Caki2 (cell line): ENCODE measurements at regions not wholly inside any gene's neighbourhood (a gene's known extent, or its start where the extent isn't known, plus 50 kb on each side); places are given as distances from the start of the nearest gene placed in this dataset.

Source experiments
- DNase-seq: peaks from one replicate; pipeline ENCODE4 v3.0.0-alpha.2; 2015; ENCODE audit warnings: low read depth
- in situ Hi-C: cut with HindIII; loops from 2 replicates; pipeline ENCODE4 v1.10.0; 2016; ENCODE audit warnings: low sequenced_read_pairs, low pct_unique_long_range_greater_than_20kb, mixed read lengths

DNA sequence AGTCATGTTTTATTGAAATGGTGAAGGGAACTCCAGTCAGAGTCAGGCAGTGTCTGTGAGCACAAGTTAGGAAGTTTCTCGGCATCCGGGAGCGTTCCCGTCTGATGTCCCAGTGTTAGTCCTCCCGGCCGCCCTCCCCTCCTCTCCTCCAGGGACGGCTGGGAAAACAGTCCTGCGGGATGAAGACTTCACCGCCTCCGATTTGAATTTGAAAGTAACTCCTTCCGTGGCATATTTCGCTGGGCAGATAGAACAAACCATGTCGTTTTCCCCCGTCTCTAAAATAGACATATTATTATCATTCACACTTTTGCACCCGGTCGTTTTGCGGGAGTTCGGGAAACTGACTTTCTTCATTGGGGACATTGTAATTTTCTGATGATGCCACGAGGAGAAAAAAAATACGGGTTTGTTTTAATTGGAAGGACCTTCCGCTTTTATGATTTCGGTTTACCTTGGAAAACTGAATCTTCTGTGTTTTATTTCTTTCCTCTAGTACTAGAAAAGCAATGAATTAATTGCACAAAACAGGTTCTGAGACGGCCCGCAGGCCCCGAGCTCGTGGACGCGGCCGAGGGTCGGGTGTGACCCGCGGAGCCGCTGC lies 76.6 kb downstream of the ZIC5 start:
- in situ Hi-C loops, result no loop called here
- DNase-seq, result no peak

DNA sequence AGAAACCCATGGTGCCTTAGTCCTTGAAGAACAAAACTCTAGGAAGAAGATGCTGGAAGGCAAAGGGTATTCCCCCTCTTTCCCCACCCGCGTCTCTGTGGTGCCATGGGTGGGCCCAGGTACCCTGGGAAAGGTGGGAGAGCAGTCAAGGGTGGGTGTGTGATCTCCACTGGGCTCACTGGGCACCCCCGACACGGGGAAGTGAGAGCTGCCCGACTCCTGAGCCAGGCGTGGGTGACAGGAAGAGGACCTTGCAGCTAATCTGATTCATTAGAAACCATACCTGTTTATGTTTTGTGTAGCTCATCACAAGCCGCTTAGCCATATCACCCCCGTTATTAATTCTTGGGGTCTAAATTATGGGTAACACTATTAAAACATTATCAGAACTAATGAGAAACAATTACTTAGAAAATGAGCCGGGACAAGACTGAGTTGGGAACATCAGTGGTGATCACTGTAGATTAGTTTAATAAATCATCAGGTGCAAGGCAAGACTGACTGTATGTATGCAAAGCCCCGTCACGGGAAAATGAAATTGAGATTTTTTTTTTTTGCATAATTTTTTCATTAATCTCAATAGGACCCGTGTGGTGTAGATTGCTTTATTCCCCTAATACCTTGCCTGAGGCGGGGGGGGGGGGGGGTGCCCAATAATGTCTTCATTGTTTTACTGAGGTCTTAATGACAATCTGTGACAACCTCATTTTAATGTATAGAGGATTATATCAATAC lies 77.3 kb downstream of the ZIC5 start:
- in situ Hi-C loops, result no loop called here
- no peak for DNase-seq

DNA sequence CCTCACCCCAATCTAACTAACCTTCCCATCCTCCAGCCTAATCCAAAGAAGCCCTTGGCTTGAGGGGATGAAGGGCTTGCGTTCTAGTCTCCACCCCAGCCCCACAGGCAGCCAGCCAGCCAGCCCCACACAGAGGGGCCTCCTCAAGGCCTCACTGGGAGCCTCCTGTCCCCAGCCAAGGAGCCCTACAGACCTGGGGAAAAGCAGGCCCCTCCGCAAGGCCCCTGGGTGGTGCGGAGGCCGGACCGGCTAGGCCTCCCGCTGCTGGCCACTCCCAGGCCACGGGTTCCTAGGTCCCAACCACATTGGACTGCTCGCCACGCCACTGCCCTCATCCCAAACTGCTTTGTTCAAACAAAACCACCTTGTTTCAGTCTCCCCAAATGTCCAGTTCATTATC lies 78.0 kb downstream of the ZIC5 start:
- in situ Hi-C loops, result no loop called here

DNA sequence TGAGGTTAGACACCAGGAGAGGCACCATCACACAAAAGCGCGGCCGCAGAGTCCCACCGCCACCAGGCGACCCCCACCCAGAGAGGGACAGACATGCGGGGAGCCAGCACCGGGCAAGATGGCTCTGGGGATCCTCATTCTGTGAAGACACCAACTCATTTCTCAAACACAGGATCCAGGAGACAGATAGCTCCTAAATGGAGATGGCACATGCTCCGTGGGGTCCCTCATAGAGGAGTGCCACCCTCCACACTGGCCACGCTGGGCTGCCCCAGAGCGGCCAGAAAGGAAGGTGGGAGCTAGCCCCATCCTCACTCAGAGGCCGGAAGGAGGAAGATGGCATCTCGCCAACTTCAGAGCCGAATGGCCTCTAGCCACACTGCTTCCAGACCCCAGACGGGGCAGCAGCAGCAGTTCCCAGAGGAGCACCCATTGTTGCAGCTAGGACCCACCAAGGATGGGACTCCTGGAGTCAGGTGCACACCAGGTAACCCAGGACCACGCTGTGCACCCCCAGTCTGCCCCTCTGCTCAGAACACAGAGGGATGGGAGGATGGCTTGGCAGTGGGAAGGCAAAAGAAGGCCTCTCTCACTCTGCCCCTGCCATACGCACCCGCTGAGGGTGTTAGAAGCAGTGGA lies 78.6 kb downstream of the ZIC5 start:
- DNase-seq, result no peak
- in situ Hi-C loops, result no loop called here

More for the DNA sequence above, 78.0 kb downstream of the ZIC5 start:
- no peak for DNase-seq

DNA sequence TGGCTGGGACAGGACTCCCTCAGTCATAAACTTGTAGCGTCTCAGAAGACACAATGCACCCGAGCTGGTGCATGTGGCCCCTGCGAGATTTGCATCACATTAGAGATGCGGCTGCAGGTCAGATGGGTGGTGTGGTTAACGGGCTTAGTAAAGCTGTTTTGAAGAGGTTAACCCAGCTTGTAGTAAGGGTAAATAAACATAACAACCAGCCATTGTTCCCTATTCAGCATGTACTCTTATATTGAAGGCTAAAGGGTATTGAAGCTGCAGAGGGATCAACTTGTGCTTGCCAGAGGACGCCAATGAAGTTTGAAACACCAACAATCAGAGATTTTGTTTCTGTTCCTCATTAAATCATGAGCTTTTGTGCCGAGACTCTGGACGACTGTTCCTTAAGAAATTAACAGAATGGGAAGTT lies 79.4 kb downstream of the ZIC5 start:
- no peak for DNase-seq
- in situ Hi-C loops, result no loop called here

DNA sequence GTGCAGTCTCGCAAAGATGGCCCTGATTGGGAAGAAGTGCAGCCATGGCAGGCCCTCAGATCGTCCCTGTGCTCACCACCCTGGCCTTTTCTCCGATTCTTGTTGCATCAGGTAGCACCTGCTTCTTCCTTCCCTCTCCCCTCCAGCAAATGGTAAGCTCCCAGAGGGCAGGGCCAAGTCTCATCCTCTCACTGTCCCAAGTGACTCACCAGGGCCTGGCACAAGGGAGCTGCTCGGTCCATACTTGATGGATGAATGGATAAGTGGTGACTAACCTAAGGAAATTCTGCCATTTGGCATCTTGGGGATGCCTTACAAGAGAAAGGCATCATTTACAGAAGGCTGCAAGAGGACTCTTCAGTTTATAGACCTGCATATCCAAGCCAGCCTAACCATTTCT lies 84.9 kb downstream of the ZIC5 start:
- DNase-seq, result no peak
- in situ Hi-C loops, result no loop called here

DNA sequence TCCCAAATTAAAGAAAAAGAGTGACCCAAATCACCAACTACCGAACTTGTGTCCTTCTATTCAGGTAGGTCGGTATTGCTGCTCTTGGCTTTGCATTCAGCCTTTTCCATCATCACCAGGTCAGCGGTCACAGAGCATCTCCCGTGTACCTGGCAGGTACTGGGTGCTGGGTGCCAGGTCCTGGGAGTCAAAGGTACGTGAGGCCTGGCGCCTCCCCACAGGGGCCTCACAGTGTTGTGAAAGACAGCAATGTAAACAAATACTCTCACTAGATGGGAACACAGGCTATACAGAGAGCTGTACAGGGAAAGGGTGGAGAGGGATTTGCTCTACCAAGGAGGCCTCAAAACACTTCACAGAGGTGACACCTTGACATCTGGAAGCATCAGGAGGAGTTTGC lies 86.7 kb downstream of the ZIC5 start:
- no peak for DNase-seq
- in situ Hi-C loops, result no loop called here

DNA sequence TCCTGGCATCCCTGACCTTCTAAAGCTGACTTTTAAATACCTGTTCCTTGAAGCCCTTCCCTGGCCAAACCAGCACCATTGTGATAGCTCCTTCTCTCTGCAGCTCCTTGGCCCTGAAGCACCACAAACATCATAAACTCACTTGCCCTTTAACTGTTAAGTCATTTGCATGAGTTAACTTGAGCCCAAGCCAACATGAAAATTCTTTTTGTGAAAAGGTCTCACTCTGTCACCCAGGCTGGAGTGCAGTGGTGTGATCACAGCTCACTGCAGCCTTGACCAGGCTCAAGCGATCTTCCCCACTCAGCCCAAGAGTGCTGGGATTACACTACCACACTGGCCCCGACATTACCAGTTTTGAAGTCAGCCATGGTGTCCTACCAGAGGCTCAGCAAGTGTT lies 87.8 kb downstream of the ZIC5 start:
- DNase-seq, result no peak
- in situ Hi-C loops, result no loop called here

DNA sequence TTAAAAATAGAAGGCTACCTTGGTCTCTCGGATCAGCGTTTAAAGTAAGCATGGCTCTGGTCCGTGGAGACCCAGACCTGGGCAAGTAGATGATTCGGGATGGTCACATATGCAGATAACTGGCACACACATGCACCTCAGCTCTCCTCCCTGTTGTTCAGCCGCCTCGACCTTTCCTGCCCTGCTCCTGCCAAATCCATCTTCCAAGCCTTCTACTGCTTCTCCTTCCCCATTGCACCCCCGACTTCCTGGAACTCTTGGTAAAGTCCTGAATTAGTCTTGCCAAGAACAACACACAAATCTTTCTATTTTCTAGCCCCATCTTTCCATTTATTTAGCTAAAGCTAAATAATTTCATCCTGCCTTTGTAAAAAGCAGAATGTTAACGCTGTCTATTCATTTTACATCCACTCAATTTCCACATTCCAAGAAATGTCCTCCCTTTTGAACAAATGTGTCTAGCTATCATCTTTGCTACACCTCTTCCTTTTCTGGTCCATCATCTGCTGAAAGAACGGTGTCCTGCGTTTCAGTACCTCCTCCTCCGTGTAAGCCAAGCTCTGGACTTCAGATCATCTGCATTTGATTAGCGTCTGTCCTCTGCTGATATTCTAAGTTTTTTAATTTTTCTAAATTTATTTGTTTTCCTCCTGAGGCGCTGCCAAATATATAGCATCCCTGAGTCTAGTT lies 92.5 kb downstream of the ZIC5 start:
- no peak for DNase-seq
- in situ Hi-C loops, result no loop called here

DNA sequence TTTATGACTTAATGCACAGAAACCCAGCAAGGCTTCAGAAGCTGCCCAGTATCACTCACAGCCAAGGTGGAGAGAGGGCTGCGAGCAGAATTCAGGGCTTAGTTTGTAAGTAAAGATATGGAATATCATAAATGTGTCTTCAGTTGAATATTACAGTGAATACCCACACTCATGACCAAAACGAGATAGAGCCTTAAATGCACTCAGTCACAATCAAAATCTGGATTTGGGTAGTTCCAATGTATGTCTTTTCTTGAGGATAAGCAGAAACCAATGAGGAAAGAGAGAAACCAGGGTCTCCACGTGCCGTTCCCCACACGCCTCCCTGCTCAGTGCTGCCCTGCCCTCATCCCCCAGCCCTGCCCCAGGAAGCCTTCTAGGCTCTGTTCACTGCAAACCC lies 94.9 kb downstream of the ZIC5 start:
- in situ Hi-C loops, result no loop called here
- no peak for DNase-seq

DNA sequence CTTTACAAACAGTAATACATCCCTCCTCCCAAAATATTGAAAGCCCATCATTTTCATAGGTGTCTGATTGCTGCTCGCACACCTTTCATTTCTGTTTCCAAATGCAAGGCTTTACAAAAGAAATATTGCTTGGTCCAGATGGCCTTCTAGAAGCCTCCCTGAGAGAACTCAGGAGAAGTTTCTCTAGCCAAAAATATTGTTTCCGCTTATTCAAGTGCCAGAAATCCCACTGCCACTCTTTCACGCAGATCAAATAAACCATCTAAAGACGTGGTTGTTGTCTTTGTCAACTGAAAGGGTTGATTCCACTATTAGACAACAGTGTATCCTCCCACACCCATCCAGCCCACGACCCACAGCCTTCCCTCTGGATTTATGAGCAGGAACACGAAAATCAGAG lies 96.2 kb downstream of the ZIC5 start:
- no peak for DNase-seq
- in situ Hi-C loops, result no loop called here

DNA sequence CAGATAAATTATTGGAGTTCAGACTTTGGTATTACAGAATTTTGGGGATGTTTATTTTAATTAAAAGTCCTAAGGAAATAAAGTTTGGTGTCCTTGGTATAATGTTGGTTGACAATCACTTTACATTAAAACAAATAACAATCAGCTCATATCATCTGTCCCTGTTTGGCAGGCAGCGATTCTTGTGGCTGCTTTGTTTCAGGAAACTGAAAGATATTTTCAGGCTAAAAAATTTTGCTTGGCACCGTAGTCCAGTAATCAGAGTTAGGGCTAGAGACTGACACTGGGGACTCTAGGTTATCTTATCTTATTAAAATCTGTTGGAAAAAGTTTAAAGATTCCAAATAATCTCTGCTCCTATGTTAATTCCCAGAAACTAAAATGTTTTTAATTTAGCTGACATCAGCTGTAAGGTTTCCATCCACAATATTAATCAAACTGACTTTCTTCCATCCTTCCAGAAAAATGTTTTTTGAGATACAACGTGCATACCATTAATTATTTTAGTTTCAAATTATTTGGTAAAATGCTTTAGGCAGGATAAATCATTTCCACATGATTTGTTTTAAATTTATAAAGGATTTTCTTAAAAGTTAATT lies 97.6 kb downstream of the ZIC5 start:
- in situ Hi-C loops, result no loop called here
- DNase-seq, result no peak

DNA sequence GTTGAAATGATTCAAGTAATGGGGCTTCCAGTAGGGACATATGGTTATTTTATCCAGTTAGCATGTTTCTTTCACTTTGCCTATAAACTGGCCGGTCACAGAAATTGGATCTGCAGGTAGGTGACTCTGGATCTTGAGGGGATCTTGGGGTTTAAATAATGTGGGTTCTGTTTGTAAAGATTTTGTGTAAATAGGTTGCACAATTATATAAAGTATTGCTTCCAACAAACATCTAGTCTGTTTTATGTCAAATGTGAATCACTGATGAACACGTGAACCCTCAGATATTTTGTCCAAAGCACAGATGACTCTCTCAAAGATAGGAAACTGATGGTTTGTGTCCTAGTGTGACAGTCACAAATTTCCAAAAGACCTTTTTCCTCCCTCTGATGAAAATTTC lies 98.4 kb downstream of the ZIC5 start:
- in situ Hi-C loops, result no loop called here
- no peak for DNase-seq

DNA sequence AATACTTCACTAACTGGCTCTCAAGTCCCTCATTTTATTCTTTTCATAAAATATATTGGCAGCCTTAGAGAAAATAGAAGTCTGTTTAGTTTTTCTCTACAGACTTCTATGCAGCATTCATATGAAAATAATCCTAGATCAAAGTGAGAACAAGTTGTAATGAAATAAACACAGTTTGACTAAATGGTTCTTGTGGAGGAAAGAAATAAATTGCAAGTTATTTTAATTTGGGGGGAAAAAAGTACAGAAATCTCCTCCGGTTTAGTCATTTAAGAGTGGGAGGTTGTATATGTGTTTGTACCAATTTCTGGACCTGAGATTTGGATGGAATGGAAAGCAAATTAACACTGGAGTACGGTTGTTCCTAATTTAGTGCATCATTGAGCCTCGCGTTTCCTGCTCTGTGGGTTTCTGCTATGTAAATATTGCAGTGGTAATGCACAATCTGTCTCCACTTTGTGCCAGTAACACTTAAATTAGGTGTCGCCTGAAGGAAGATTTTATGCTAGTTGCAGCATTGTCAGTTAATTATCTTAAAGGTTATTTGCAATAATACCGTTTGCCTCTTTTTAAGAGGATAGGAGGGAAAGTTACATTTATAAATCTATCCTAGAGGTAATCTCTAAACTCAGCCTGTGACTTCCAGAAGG lies 100.2 kb downstream of the ZIC5 start:
- in situ Hi-C loops, result no loop called here
- DNase-seq, result no peak

DNA sequence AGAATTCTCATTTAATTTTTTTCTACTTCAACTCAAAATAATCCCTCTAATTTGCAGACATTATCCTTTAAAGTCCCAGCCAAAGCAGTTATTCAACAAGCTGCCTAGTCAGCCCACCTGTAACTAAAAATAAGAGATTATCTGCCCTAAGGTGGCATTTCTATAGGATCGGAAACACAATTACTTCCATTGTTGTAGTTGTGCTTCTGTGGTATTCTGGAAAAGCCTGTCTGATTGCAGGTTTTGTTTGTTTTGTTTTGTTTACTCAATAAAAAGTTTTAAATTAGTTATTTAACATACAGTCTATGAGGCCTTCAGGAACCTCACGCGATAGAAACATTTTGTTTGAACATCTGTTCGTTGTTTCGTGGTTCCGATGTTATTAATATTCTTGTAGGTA lies 101.0 kb downstream of the ZIC5 start:
- in situ Hi-C loops, result no loop called here
- DNase-seq, result no peak

DNA sequence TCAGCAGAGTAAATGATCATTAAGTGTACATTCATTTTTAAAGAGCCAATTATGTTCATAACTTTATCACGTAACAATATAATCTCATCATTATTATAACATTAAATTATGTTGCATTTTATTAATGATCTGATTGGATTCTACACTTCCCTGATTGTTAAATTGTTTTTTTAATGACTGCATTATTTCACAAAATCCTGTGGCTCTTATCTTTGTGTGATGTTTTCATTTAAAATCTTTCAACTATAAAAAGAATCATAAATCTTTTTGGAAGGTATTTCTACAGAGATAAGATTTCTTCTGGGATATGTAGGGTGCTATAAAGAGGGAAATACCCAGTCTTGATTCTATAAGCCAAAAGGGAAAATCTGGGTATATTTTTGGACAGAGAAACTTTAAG lies 101.7 kb downstream of the ZIC5 start:
- DNase-seq, result no peak
- in situ Hi-C loops, result no loop called here

DNA sequence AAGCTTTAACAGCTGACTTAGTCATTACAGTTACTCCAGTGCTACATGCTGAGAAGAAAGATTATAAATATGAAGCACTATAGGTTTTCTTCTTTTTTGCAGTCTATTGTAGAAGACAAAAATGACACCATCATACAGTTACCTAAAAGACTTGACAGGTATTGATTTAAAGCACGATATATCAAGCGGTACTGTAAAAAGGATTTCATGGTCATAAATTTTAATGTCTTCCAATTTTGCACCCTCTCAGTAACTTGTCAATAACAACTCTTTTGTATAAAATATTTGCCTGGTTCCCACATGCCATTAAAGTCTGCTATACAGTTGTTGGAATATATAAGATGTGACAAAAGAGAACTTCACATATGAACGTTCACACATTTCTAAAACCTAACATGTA lies 102.8 kb downstream of the ZIC5 start:
- in situ Hi-C loops, result no loop called here
- DNase-seq, result no peak

DNA sequence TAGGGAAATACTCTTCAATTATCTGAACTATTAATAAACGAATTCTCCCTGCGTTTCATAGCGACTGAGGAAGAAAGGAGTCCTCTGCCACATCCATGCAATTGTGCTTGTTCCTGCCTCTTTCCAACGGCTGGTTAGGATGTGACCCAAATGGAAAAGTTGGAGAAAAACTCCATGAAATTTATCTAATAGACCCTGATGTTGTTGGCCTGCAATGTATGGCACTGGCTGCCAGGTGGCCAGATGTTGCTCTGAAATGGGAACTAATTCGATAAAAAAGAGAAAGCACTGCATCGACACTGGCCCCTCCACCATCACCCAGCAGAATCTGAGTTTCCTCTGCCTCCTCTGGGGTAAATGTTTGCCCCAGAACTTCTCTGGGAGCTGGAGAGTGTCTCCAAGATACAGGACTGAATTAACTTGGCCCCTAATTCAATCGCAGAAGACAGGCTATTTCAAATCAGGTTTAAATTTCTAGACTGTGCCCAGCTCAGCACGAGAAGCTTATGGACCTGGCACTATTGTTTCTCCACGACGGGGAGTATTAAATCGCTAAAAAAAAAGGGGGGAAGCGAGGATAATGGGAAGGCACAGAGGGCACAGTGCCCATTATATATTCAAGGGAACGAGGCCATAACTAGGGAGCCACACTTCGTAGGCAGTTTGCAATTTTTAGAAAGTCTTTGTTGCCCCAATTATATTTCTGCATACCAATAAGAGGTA lies 103.9 kb downstream of the ZIC5 start:
- in situ Hi-C loops, result no loop called here
- DNase-seq, result no peak
